ENCODE measurements at regions not wholly inside any gene's neighbourhood (a gene's known extent, or its start where the extent isn't known, plus 50 kb on each side); places are given as distances from the start of the nearest gene placed in this dataset.

GRCh38 chr1:99131546-99131945 is 126.9 kb upstream of the PLPPR5 start:
- CTCF ChIA-PET: no interaction called here

DNA sequence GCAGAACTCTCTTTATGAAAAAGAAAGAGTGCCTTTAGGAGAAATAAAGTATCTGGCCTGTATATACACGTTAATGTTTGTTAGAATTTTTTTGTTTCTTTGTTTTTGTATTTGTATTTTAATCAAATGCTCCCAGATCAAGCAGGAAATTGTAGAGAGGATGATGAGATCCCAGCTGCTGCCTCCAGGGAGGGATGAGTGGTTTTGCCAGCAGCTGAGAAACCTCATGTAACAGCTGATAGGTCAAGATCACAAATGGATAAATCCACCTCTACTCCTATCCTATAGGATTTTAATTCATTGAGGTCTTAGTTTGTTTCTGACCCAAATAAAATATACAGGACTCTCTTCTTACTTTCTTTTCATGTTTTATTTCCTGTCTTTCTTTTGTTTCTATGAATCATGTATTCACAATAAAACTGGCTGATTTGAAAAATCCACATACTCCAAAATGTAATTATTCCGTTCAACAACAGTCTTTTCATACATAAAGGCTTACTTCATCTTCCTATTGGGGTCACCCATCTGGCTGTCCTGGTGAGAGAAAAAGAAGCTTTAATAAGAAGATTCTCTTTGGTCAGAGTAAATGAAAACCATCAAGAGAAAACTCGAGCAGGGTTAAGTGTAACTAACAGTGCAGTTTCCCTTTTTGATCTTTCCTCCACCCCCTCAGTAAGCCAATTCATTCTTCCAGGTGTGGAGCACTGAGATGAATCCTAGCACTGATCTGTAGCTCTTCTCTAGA is 129.3 kb upstream of the PLPPR5 start:
- no peak for TF ChIP-seq CTCF (IDR thresholded peaks at IDR 0.05)
- no peak for TF ChIP-seq EZH2 (IDR thresholded peaks at IDR 0.05; ENCODE audit: borderline replicate concordance, insufficient read depth, low read depth, low read length, poor library complexity, severe bottlenecking)
- Mint-ChIP-seq H3K9me3 (ENCODE audit: insufficient read depth) (no peaks in the 10 kb centered on the region), H3K4me3 (no peak overlapping the region), H3K27ac (no peak overlapping the region), H3K27me3 (no peaks in the 10 kb centered on the region), H3K4me1 (no peaks in the 10 kb centered on the region)
- no peak for DNase-seq
- no peaks in the 10 kb centered on the region for H3K4me1 ChIP-seq (ENCODE audit: control insufficient read depth in 2 of 2, insufficient read depth in 2 of 2, low read length in 2 of 2)
- ATAC-seq (ENCODE audit: low read depth): no peak
- no peak overlapping the region for H3K9ac ChIP-seq (ENCODE audit: low read length)
- H3K79me2 ChIP-seq (ENCODE audit: control insufficient read depth, insufficient read depth, low read length): no peaks in the 10 kb centered on the region
- no peak overlapping the region for H3K27ac ChIP-seq (ENCODE audit: low read length in 2 of 2)
- no peak overlapping the region for H2AFZ ChIP-seq (ENCODE audit: insufficient read depth, low read depth, low read length, poor library complexity, severe bottlenecking)
- ChIA-PET POLR2A (no interaction called here), CTCF (no interaction called here)
- intact Hi-C loops (cut with micrococcal nuclease): no loop called here
- no CpG with 5 or more reads among the region's 3 CpGs for WGBS (ENCODE audit: insufficient coverage)
- H4K20me1 ChIP-seq (ENCODE audit: control insufficient read depth, insufficient read depth, low read length, poor library complexity, severe bottlenecking): no peaks in the 10 kb centered on the region
- no peaks in the 10 kb centered on the region for H3K36me3 ChIP-seq (replicated peaks in 1 of 2; ENCODE audit: control extremely low read depth in 1 of 2, control insufficient read depth in 1 of 2, extremely low read depth in 1 of 2, insufficient read depth in 2 of 2, low read length in 1 of 2)
- no peaks in the 10 kb centered on the region for H3K27me3 ChIP-seq (replicated peaks in 1 of 4; ENCODE audit: control extremely low read depth in 1 of 4, control insufficient read depth in 3 of 4, insufficient read depth in 4 of 4, low read length in 3 of 4)
- H3K9me3 ChIP-seq (ENCODE audit: control extremely low read depth in 1 of 3, control insufficient read depth in 2 of 3, insufficient read depth in 1 of 3, low read length in 2 of 3): peaks cover 0 to 3% (median 0%) of the 10 kb centered on the region in 3 donors
- no peak overlapping the region for H3K4me3 ChIP-seq (ENCODE audit: control extremely low read depth in 1 of 5, extremely low read depth in 1 of 5, insufficient read depth in 1 of 5, low read depth in 2 of 5, low read length in 4 of 5)
- H3K4me2 ChIP-seq (replicated peaks; ENCODE audit: low read depth, low read length, poor library complexity, severe bottlenecking): no peak overlapping the region

More at GRCh38 chr1:99131546-99131945, 126.9 kb upstream of the PLPPR5 start:
- no peak overlapping the region for H3K9ac ChIP-seq (ENCODE audit: low read length)
- no peaks in the 10 kb centered on the region for H3K4me1 ChIP-seq (ENCODE audit: control insufficient read depth in 2 of 2, insufficient read depth in 2 of 2, low read length in 2 of 2)
- H3K9me3 ChIP-seq (ENCODE audit: control extremely low read depth in 1 of 3, control insufficient read depth in 2 of 3, insufficient read depth in 1 of 3, low read length in 2 of 3): peaks cover 0 to 3% (median 0%) of the 10 kb centered on the region in 3 donors
- Mint-ChIP-seq H3K27ac (no peak overlapping the region), H3K4me1 (no peaks in the 10 kb centered on the region), H3K9me3 (ENCODE audit: insufficient read depth) (peaks cover 6% of the 10 kb centered on the region), H3K27me3 (peaks cover 5% of the 10 kb centered on the region), H3K4me3 (no peak overlapping the region)
- no peak overlapping the region for H3K27ac ChIP-seq (ENCODE audit: low read length in 2 of 2)
- H3K27me3 ChIP-seq (replicated peaks in 1 of 4; ENCODE audit: control extremely low read depth in 1 of 4, control insufficient read depth in 3 of 4, insufficient read depth in 4 of 4, low read length in 3 of 4): no peaks in the 10 kb centered on the region
- no peak overlapping the region for H3K4me2 ChIP-seq (replicated peaks; ENCODE audit: low read depth, low read length, poor library complexity, severe bottlenecking)
- no peak overlapping the region for H3K4me3 ChIP-seq (ENCODE audit: control extremely low read depth in 1 of 5, extremely low read depth in 1 of 5, insufficient read depth in 1 of 5, low read depth in 2 of 5, low read length in 4 of 5)
- no peak for DNase-seq
- no peak overlapping the region for H2AFZ ChIP-seq (ENCODE audit: insufficient read depth, low read depth, low read length, poor library complexity, severe bottlenecking)
- TF ChIP-seq CTCF (IDR thresholded peaks at IDR 0.05) (no peak), EZH2 (IDR thresholded peaks at IDR 0.05; ENCODE audit: borderline replicate concordance, insufficient read depth, low read depth, low read length, poor library complexity, severe bottlenecking) (no peak)
- no peak for ATAC-seq (ENCODE audit: low read depth)
- H3K79me2 ChIP-seq (ENCODE audit: control insufficient read depth, insufficient read depth, low read length): no peaks in the 10 kb centered on the region
- H3K36me3 ChIP-seq (replicated peaks in 1 of 2; ENCODE audit: control extremely low read depth in 1 of 2, control insufficient read depth in 1 of 2, extremely low read depth in 1 of 2, insufficient read depth in 2 of 2, low read length in 1 of 2): no peaks in the 10 kb centered on the region
- intact Hi-C loops (cut with micrococcal nuclease): no loop called here
- no peaks in the 10 kb centered on the region for H4K20me1 ChIP-seq (ENCODE audit: control insufficient read depth, insufficient read depth, low read length, poor library complexity, severe bottlenecking)
- POLR2A ChIA-PET: no interaction called here

Measured in B cell (primary cell).